BJ (cell line): ENCODE measurements at regions not wholly inside any gene's neighbourhood (a gene's known extent, or its start where the extent isn't known, plus 50 kb on each side); places are given as distances from the start of the nearest gene placed in this dataset.

Source experiments
- CTCF ChIA-PET: fragments of 350-600 bp; formaldehyde crosslinking; extraction: SDS; loops from one replicate; lab custom pipeline; 2021; ENCODE audit warnings: antibody characterized with exemption, inconsistent platforms; lab: Yijun Ruan, JAX
- POLR2A ChIA-PET: fragments of 300-600 bp; sonication (Branson Sonifier 250); formaldehyde crosslinking; extraction: SDS; loops from one replicate; lab custom pipeline; 2021; ENCODE audit warnings: antibody characterized with exemption; lab: Charles Lee
- DNase-seq: peaks from one replicate; pipeline ENCODE4 v3.0.0-alpha.2; 2011; ENCODE audit warnings: low read depth
- H3K27me3 ChIP-seq: 2 replicates; pipeline ENCODE4 v1.6.0; 2011; ENCODE audit warnings: low read length; ENCODE audit not compliant: control insufficient read depth, insufficient read depth
- H3K36me3 ChIP-seq: 2 replicates; pipeline ENCODE4 v1.5.1; 2011; ENCODE audit warnings: low read length; ENCODE audit not compliant: control insufficient read depth, insufficient read depth
- H3K4me3 ChIP-seq: 2 replicates; pipeline ENCODE4 v1.5.1; 2011; ENCODE audit warnings: low read depth, mild to moderate bottlenecking, control low read depth, low read length
- TF ChIP-seq, protein P1 (sequence below): IDR thresholded peaks from 2 replicates; pipeline ENCODE4 v1.5.1; 2011; ENCODE audit warnings: low read depth, mild to moderate bottlenecking, control low read depth, inconsistent platforms, low read length, moderate library complexity; ENCODE audit not compliant: insufficient read depth

DNA sequence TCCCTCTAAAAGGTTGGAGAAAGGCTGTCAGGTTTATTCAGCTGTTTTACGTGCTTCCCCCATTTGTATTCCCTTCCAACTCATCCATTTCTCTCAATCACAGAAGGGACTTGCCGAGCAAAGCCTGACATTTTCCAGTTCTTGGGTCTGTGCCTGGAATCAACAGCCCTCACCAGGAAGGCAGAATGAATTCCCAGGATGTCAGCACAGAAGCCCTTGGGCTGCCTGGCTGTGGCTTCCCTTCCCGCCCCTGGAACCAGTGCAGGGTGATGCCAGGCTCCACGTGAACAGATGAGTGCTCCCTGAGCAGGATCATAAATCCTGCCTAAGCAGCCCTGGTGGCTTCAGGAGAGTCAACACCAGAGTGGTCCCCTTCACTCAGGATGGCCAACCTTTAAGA is 86.1 kb upstream of the CD83 start:
- TF ChIP-seq, protein P1, sequence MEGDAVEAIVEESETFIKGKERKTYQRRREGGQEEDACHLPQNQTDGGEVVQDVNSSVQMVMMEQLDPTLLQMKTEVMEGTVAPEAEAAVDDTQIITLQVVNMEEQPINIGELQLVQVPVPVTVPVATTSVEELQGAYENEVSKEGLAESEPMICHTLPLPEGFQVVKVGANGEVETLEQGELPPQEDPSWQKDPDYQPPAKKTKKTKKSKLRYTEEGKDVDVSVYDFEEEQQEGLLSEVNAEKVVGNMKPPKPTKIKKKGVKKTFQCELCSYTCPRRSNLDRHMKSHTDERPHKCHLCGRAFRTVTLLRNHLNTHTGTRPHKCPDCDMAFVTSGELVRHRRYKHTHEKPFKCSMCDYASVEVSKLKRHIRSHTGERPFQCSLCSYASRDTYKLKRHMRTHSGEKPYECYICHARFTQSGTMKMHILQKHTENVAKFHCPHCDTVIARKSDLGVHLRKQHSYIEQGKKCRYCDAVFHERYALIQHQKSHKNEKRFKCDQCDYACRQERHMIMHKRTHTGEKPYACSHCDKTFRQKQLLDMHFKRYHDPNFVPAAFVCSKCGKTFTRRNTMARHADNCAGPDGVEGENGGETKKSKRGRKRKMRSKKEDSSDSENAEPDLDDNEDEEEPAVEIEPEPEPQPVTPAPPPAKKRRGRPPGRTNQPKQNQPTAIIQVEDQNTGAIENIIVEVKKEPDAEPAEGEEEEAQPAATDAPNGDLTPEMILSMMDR = no peak
- ChIA-PET POLR2A (no interaction called here), CTCF (interaction anchor here (1.0 kb wide), 1 partner anchor 15 kb away, joined by 5 read pairs; no protein-coding TSS in a partner anchor)
- no peak for DNase-seq
- H3K4me3 ChIP-seq = no peak overlapping the region
- H3K36me3 ChIP-seq = no peaks in the 10 kb centered on the region
- H3K27me3 ChIP-seq = 0 out of 2 replicates have a peak, but pooled peaks cover 2% of the 10 kb centered on the region

DNA sequence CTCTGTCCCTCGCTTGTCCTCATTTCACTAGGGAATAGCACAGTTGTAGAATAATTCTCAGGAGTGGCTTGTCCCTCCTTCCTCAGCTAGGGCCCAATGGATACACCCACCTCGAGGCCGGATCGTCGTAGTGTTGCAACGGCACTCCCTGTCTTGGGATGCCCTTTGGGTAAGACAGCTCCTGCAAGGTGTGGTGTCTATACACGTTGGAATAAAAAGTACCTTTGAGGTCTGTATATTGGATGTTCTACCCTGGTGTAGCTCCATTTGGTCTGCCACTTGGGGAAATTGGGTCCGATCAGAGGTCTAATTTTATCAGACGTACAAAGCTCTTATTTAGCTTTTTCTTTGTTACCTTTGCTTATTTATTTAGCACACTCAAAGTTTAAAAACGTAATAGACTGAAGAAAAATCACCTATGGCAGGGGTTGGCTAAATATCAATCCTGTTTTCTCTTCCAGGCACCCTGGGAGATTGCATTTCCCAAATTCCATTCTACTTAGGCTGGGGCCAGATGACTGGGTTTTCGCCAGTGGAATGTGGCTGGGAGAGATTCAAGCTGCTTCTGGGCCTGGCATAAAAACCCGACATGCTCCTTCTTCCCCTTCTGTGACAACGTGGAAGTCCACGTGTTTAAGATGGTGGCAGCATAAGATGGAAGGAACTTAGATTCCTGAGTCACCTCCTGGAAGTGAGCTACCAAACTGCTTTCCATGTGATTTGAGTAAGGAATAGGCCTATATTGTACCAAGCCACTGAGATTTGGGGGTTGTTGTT is 82.3 kb upstream of the CD83 start:
- TF ChIP-seq, protein P1 = no peak
- H3K27me3 ChIP-seq = no peaks in the 10 kb centered on the region
- POLR2A ChIA-PET = no interaction called here
- H3K4me3 ChIP-seq = no peak overlapping the region
- peak; percentile 61 for DNase-seq
- no peaks in the 10 kb centered on the region for H3K36me3 ChIP-seq
- CTCF ChIA-PET = interaction anchor here (1.3 to 1.9 kb wide), 5 partner anchors 8 to 31 kb away, joined by 3 to 9 read pairs (median 4); no protein-coding TSS in a partner anchor

DNA sequence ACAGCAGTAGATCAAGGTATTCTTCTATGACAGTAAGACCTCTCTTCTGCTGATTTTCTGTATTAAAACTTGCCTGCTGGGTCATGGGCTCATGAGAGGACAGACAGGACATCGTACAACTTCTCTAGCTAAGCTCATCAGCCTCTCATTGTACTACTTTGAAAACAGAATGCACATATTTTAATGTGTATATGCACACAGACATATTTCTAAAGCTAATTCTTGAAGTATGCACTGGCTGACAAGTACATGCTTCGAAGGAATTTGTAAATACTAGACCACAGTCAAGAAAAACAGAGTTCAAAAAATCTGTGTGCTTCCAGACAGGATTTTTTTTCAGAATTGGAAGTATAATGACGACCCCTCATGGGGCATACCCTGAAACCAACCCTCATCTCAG is 81.7 kb upstream of the CD83 start:
- TF ChIP-seq, protein P1 = no peak
- POLR2A ChIA-PET = no interaction called here
- Histone ChIP-seq H3K4me3 (no peak overlapping the region), H3K27me3 (no peaks in the 10 kb centered on the region), H3K36me3 (no peaks in the 10 kb centered on the region)
- CTCF ChIA-PET = interaction anchor here (1.3 to 1.7 kb wide), 4 partner anchors 8 to 31 kb away, joined by 3 to 9 read pairs (median 6); no protein-coding TSS in a partner anchor
- DNase-seq = no peak

DNA sequence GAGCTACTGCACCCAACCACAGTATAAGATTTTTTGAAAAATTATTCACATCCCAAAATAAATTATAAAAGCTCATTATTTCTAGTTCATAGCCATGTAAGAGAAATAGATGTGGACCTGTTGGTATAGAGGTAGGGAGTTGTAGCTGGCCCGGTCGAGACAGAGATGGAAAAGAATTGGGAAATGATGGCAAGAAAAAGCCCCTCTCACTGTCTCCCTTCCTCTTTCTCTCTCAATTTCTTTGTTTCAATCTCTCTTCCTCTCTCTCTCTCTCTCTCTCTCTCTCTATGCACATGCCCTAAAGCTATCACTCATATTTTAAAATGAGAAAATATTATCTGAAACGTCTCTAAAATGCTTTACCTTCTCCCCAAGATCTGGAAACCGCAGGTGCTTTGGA is 80.7 kb upstream of the CD83 start:
- DNase-seq = no peak
- TF ChIP-seq, protein P1 = no peak
- ChIA-PET POLR2A (interaction anchor here (1.1 kb wide), 1 partner anchor 10 kb away, joined by 3 read pairs; no protein-coding TSS in a partner anchor), CTCF (interaction anchor here (0.7 to 3.0 kb wide), 7 partner anchors 10 to 136 kb away, joined by 3 to 20 read pairs (median 3); no protein-coding TSS in a partner anchor)
- Histone ChIP-seq H3K4me3 (no peak overlapping the region), H3K27me3 (no peaks in the 10 kb centered on the region), H3K36me3 (no peaks in the 10 kb centered on the region)
